Inflammatory macrophage (primary cell): ENCODE measurements at regions not wholly inside any gene's neighbourhood (a gene's known extent, or its start where the extent isn't known, plus 50 kb on each side); places are given as distances from the start of the nearest gene placed in this dataset.

ENCODE experiments used
- DNase-seq, 2 donors: peaks; one replicate each; pipeline ENCODE4 v3.0.0-alpha.2; 2020 to 2022

DNA sequence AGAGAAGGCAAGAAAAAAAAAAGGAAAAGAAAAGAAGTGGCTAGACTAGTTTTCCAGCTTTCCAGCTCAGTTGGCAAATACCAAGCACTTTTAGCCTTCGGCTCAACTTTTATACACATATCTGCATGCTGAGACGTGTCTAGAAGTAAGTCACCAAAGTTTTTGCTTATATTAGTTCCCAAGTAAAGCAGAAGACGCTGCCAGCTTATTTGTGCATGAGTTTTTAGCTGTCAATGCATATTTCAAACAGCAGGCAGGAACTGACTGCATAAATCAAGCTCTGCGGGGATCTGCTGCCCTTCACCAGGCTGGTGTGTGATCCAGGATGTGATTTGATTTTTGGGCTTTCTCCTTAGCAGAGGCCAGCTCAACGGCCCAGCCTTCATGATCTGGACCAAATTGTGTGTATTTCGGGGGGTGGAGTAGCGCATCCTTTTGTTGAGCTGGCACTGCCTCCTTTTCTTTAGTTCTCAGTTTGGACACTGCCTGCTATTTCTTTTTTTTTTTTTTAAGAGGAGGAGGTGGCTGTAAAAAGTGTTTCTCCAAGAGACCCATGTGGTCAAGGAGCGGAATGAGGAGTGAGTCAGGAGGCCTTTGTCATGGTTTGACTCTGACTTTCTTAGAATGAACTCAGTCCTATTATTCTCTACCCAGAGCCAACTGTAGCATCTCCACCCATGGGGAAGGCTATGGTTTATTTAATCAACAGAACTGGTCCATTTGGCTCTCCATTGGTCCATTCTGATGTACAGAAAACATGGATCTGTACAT lies 162.6 kb upstream of the XYLT1 start:
- DNase-seq, result no peak

DNA sequence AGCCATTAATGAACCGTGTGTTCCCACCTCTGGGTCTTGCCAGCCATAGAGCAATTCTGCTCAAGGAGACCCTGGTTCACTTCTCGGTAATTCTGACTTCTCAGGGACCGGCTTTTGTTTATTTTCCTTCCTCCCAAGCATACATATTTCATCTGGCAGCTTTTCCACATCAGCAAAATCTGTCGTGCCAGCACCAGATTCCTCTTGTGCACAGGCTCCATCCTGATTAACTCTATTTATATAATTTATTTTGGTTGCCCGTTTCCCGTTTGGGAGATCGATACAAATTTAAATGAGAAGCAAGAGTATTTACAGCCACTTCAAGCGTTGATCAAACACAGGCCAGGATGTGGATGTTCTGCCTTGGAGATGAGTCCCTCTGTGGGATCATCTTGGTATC lies 161.9 kb upstream of the XYLT1 start:
- DNase-seq, result no peak

DNA sequence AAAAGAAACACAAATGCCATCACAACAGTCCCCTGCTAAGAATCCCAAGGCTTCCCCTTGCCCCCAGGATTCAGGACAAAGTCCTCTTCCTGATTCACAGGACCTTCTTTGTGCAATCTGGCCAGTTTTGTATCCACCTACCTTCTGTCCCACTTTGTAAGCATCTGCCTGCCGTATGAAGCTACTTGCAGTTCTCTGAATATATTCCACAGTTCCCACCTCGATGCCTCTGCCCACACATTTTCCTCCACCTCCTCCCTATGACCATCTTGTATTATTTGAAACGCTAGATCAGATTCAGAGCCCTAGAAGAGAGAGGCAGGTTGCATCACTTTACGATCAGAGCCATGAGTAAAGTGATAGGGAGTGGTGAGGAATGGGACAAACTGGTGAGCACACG lies 159.2 kb upstream of the XYLT1 start:
- DNase-seq, result no peak

DNA sequence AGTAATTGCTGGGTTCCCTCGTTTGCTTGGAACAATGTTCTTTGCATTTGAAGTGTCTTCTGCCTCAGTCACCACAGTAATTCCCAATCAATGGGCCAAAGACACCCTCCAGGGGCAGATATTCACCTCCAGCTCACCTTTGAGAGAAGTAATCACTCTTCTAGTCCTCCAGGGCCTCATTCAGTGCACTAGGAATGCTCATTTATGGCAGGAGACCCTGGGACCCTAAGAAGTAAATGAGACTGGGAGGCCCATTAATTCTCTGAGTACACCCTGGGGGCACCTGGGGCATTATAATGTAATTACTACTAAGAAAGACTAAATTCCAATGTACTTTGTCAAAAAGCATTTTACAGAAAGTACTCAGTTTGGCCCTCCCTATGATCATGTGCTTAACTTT lies 158.2 kb upstream of the XYLT1 start:
- DNase-seq, result no peak

DNA sequence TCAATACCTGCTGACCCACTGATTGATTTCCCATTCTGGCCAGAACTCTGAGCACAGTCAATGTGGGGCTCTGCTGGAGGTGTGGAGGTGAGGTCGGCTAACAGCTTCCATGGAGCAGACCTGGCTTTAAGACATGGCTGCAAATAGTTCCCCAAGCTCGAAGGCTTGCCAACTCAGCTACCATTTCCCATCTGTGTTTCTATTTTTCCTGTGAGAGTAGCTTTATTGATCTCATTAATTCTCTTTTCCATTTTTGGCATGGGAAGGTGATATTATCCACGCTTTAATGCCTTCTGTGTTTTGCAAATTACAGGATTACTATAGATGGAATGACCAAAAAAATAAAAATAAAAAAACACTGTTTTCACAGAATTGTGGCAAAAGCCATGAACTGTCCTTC lies 151.6 kb upstream of the XYLT1 start:
- DNase-seq, result no peak

DNA sequence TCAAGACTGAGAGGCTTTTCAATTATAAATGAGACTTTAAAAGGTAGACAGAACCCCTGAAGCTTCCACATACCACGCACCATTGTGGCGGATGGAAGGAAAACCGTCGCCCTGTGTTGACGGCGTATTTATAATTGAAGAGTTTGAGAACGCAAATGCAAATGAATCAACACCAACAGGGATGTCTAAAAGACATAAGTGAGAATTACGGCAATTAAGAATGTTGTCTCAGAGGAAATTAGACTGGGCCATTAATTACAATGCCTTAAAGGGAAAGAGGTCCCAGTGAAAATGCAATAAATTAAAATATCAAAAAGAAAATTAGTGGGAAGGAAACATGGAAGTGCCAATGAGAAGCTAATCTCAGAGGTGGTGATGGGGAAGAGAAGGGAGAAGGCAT lies 148.5 kb upstream of the XYLT1 start:
- DNase-seq, result no peak

DNA sequence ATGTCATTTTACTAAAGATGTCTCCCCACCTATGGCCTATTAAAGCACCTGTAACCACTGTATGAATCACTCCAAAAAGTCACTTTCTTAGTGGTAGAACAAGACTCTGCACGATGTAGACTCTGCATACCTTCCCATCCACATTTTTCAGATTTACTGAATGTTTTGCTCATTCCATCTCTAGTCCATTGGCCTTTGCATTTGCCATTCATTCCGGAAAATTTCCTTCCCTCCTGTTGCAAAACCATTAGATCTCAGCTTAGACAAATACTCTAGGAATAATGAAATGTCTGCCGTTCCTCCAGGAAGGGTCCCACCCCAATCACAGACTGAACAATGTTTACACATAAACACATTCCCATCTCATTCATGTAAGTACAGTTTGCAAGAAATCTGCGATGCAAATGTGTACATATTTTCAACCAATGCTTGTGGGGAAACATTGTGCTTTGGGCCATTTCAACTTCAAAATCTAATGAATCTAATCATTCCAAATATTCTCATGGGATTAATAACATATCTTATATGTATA lies 146.3 kb upstream of the XYLT1 start:
- DNase-seq, result no peak

DNA sequence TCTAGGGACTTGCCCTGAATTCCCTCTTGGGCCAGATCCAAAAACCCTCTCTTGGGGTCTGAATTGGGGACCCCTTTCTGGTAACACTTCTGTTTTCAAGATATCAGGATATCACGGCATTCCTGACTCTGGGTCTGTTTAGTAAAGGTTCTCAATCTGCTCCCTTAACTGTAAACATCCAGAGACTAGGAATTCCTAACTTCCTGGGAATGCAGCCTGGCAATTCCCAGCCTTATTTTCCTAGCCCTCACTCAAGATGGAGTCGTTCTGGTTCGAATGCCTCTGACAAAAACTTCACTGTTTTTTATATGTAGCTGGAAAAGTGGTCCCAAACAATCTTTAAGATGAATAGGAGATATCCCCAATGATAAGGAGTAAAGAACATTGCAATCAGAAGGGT lies 141.6 kb upstream of the XYLT1 start:
- no peak for DNase-seq

DNA sequence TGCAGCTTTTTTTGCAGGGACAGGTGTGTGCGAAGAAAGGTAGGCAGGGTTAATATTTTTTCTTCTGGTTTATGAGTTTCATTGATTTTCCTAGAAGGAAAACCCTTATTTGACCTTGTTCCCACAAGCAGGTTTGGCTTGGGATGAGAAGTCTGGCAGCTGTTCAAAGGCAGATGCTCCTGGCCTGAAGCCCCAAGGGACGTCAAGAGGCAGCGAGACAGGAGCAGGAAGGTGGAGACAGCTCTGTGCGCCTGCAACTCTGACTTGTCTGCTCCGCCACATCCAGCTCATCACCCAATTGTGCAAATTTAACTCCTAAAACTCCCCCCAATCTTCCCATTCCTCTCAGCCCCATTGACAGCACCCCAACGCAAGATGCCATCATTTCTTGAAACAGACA lies 136.8 kb upstream of the XYLT1 start:
- no peak for DNase-seq

DNA sequence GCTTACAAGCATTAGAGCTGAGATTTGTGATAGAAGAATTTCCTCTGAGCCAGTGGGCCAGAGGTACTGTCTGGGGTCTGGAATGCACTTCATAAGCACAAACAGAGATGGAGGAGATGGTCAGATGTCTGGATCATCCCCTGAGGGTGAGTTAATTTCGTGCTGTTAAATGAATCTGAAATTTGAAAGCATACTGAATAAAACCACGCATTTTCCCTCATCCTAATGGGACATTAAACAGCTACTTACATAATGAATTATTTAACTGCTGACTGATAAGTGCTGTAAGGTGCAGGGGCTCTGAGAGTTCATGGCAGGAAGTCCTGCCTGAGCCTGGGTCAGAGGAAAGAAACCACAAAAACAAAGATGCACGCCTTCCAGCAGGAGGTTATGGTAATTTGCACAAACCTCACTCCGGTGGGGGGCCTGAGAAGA lies 136.3 kb upstream of the XYLT1 start:
- no peak for DNase-seq

DNA sequence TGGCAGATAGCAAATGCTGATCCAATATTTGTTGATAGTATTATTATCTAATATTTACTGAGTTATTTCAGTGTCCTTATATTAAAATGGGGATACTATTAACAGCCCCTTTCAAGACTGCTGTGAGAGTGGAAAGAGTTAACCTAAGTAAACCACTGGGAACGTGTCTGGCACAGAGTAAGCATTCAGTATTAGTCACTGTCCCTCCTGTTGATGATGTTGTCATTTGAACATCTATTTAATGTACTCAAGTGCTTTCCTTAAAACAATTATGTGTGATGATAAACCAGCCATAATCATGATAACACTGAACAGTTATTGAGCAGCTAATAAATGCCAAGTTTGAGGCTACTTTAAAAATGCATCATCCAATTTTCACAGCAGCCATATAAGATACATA lies 135.7 kb upstream of the XYLT1 start:
- no peak for DNase-seq

DNA sequence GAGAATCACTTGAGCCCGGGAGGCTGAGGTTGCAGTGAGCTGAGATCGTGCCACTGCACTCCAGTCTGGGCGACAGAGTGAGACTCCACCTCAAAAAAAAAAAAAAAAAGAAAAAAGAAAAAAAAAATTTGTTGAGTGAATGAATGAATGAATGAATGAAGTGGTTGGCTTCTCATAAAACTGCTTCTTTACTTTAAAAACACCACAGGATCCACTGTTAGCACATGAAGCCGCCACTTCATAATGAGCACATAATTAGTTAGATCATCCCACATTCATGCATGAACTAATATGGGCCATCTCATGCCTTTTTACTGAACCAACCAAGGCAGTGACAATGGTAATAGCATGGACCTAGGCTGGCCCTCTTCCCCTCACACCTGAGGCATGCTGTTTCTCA lies 135.0 kb upstream of the XYLT1 start:
- no peak for DNase-seq

DNA sequence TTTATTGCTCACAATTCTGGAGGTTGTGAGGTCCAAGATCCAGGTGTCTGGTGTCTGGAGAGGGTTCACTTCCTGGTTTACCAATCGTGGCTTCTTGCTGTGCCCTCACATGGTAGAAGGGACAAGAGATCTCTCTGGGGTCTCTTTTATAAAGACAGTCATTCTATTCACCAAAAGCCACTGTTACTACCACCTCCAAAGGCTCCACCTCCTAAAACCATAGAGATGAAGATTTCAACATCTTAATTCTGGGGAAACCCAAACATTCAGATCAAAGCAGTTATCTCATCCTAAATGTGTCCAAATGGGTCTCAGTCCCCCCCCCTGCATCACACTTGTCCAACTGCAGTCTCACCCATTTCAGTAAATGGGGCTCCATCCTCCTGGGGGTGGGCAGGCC lies 132.9 kb upstream of the XYLT1 start:
- no peak for DNase-seq

DNA sequence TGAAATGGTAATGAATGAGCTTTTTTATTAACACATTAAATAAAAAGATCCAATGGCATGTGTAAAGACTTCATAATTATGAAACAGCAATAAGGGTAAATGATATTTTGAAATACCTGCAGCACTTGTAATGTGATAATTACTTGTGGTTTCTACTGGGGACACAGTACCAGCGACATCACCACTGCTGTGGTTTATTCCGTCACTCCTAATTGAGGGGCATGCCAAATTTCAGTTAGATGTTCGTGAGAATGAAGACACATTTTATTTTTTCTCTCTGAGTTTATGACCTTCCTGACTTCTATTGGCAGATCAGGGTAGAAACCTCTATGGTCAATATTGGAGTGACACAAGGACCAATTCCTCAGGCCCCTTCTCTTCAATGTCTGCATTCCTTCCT lies 131.9 kb upstream of the XYLT1 start:
- no peak for DNase-seq

DNA sequence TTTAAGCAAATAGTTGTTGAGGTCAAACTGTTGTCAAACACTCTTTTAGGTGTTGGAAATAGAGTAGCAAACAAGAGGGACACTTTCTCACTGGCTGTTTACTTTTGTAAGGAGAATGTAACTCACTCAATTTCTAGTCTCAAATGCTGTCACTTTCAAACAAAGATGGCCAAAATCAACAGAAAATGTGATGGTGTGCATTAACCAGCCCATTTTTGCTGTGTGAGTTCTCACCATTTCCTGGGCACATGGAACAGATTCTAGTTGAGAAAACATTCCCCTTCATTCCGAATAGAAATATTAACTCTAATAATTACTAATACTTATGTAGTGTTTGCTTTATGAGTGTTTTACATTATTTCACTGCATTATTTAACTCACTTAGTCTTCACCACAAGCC lies 128.2 kb upstream of the XYLT1 start:
- no peak for DNase-seq

DNA sequence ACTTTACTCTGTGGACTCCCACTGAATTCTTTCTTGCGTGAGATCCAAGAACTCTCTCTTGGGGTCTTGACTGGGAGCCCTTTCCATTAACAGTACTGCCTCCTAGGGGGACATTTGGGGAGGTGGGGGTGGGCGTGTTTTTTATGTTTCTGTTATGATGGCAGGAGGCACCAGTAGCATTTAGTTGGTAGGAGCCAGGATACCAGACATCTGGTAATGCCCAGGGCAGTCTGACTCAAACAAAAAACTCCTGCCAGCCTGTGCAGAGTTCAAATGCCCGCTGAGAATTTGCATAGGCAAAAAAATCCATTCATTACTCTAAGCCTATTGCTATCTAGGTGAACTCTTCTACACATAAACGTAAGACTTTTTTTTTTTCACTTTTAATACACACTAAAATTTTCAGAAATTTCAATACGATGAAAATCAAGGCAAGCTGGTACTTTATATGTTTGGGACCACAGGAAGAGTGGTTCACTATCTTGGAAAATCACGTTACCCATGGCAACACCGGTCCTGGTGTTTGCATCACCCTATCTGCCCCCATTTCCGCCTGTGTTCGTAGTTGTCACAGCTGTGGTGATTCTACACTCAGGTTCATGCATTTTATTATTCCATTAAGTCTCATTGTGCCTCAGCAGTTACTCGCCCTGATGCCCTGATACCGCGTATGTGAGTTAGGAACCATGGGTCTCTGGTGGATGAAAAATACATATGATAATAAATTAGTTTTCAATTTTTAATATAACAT lies 121.1 kb upstream of the XYLT1 start:
- DNase-seq, result no peak

DNA sequence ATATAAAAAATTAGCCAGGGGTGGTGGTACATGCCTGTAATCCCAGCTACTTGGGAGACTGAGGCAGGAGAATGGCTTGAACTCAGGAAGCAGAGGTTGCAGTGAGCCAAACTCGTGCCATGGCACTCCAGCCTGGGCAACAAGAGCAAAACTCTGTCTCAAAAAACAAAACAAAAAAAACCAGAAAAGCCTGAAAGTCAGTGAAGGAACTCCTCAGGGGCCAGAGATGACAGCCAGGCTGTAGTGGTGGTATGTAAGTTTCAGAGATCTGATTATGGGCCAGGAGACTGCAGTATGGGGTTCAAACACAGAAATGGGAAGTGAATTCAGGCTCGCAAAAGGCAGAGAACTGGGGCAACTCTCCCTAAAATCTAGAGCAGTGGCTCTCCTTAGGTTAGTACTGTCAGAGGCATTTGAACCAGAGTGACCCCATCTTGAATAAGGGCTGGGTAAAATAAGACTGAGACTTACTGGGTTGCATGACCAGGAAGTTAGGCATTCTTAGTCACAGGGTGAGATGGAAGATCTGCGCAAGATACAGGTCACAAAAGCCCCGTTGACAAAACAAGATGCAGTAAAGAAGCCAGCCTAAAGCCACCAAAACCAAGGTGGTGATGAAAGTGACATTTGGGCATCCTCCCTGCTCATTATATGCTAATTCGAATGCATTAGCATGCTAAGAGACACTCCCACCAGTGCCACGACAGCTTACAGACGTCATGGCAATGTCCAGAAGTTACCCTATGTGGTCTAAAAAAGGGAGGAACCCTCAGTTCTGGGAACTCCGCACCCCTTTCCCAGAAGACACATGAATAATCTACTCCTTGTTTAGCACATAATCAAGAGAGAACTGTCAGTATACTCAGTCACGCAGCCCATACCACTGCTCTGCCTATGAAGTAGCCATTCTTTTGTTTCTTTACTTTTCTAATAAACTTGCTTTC lies 120.2 kb upstream of the XYLT1 start:
- DNase-seq, result no peak

DNA sequence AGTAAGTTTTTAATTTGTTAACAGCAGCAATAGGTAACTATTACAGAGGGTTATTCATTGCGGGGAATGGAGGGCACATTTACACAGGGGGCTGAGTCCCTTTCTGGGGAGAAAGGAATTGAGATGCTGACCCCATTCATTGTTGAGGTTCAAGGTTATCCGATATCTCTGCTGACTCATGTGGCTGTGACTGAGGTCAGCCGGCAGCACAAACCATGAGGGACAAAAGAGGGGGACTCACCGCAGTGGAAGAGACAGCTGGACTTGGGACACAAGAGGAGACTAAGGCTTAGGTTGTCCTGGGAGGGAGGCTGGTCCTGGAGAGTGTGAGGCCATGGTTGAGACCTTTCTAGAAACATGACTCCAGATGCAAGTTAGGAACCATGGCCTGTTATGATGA lies 119.1 kb upstream of the XYLT1 start:
- no peak for DNase-seq

DNA sequence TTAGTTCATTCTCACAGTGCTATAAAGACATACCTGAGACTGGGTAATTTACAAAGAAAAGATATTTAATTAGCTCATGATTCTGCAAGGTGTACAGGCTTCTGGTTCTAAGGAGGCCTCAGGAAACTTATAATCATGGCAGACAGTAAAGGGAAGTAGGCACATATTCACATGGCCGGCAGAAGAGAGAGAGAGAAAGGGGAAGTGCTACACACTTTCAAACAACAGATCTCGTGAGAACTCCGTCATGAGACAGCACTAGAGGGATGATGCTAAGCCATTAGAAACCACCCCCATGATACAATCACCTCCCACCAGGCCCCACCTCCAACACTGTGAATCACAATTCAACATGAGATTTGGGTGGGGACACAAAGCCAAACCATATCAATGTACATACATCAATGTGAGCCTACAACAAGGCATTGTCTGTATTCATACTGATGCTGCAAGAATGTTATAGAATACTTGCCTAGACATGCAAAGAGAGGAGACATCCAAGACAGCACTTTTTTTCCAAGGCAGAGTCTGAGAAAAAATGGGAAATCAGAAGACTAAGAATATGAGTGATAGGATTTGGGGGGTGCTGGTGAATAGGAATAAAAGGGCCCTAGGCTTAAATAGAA lies 114.8 kb upstream of the XYLT1 start:
- DNase-seq, result peak in 1 of 2 donors; percentile 4

DNA sequence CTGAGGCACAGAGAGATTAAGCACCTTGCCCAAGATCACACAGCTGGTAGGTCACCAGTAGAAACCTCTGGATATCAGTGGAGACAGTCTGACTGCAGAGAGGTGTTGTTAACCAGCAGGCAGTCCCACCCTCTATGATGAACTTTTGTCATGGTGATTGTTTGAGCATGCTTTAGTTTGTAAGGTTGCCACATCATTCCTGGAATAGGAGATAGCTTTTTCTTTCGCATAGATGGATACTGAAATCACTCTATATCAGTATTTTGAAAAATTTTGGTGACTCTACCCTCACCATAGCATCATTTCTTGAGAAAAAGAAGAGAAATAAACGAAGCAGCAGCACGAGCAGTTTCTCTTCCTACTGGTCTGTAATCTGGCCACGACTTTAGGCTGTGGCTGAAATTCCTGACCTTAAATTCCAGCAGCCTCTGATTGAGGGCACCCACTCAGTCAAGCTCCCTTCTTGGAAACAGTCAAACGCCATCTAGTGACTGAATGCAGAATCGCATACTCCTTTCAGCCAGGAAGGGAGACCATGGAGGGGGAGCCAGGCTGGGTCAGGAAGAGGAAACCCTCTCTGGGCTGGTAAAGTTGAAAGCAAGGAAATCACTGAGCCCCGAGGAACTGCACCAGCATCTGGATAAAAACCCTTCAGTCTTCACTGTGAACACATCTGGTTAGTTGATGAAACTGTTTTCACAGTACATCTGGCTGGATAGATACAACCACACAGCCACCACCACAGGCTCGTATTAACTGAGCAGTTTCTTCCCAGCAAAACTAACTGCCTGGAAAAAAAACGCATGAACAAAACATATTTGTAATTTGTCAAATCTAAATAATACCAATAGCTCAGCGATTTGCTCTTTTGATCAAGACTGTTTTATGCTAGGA lies 108.5 kb upstream of the XYLT1 start:
- peak; percentile 65 to 76 for DNase-seq

DNA sequence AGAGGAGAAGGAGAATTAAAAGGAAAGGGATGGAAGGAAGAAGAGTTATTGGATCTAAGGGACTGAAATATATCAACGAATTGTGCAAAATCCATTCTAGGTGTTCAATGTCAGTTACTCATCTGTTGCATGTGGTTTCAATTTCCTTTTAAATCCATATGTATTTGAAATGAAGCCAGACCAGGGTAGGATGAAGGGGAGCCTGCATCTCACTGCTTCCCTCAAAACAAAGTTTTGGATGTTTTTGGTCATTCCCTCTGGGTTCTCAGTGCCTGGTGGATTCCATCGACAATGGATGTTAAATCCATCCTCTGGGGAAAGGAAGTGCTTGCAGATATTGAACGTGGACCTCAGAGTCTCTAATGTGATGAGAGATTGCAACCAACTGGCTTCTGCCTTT lies 103.5 kb upstream of the XYLT1 start:
- DNase-seq, result no peak
